HepG2 (cell line): ENCODE measurements at regions not wholly inside any gene's neighbourhood (a gene's known extent, or its start where the extent isn't known, plus 50 kb on each side); places are given as distances from the start of the nearest gene placed in this dataset.

Source experiments
- ATAC-seq: fragments of 200-7000 bp; cut with Tn5 transposase; 3 replicates; pipeline ENCODE4 v1.9.1; 2020; ENCODE audit warnings: mild to moderate bottlenecking, moderate library complexity
- BruUV-seq: library from RNA; stranded (reverse); fragments of 400-500 nt; replicated peaks from 2 replicates; lab custom pipeline; 2021; lab: Mats Ljungman, UMichigan
- CTCF ChIA-PET: fragments of 300-600 bp; formaldehyde crosslinking; extraction: SDS; loops from one replicate; lab custom pipeline; 2021; ENCODE audit warnings: low total read pairs, inconsistent platforms, low intra/inter-chr PET ratio; lab: Yijun Ruan, JAX
- POLR2A ChIA-PET: fragments of 350-600 bp; sonication (Branson Sonifier 250); formaldehyde crosslinking; loops from one replicate; lab custom pipeline; 2020; ENCODE audit warnings: antibody characterized with exemption, inconsistent platforms; lab: Yijun Ruan, JAX
- DNase-seq: peaks from one replicate; pipeline ENCODE4 v3.0.0-alpha.2; 2015; ENCODE audit warnings: low spot score
- FAIRE-seq: peaks from 3 replicates; lab custom pipeline; 2011; peaks lifted over from hg19 to GRCh38; lab: Jason Lieb, UNC
- H2AFZ ChIP-seq: one replicate; pipeline ENCODE4 v1.6.1; 2011; ENCODE audit warnings: low read length, inconsistent platforms
- H3K27ac ChIP-seq: fragments of 300-600 bp; 3 replicates; pipeline ENCODE4 v1.8.0; 2011; ENCODE audit warnings: mixed run types, mild to moderate bottlenecking, mixed read lengths, low read length, inconsistent platforms; ENCODE audit not compliant: insufficient read depth; ENCODE audit errors: extremely low read length
- H3K27me3 ChIP-seq, 2 experiments: fragments of 200-600 bp in 1 of 2; 2 replicates in 1 of 2; 3 replicates in 1 of 2; pipeline versions ENCODE4 v1.6.0 to v1.8.0; 2011; ENCODE audit warnings: low read length in 2 of 2, mild to moderate bottlenecking in 2 of 2, moderate library complexity in 2 of 2, inconsistent platforms in 1 of 2; ENCODE audit not compliant: insufficient read depth in 2 of 2, control insufficient read depth in 1 of 2
- H3K36me3 ChIP-seq, 2 experiments: fragments of 200-600 bp in 1 of 2; replicated peaks in 1 of 2; 2 replicates in 1 of 2; 3 replicates in 1 of 2; pipeline versions ENCODE4 v1.5.1 to v1.8.0; 2011; ENCODE audit warnings: low read length in 2 of 2, inconsistent platforms in 1 of 2; ENCODE audit not compliant: insufficient read depth in 2 of 2, control insufficient read depth in 1 of 2
- H3K4me1 ChIP-seq: 2 replicates; pipeline ENCODE4 v1.5.1; 2012; ENCODE audit warnings: low read length, inconsistent platforms; ENCODE audit not compliant: insufficient read depth
- H3K4me2 ChIP-seq: 2 replicates; pipeline ENCODE4 v1.6.0; 2011; ENCODE audit warnings: low read depth, low read length, inconsistent platforms
- H3K4me3 ChIP-seq, 3 experiments: fragments of 200-600 bp in 1 of 3; sonication (generic), shearing (Covaris generic) in 1 of 3; replicated peaks in 1 of 3; 2 replicates each; pipeline ENCODE4 v1.5.1; 2011 to 2016; ENCODE audit warnings: low read length in 3 of 3, inconsistent platforms in 2 of 3, low read depth in 2 of 3, mild to moderate bottlenecking in 2 of 3, control low read depth in 1 of 3, mixed read lengths in 1 of 3; ENCODE audit not compliant: insufficient read depth in 1 of 3
- H3K79me2 ChIP-seq: one replicate; pipeline ENCODE4 v1.6.1; 2011; ENCODE audit warnings: low read length, inconsistent platforms; ENCODE audit not compliant: insufficient read depth
- H3K9ac ChIP-seq: 2 replicates; pipeline ENCODE4 v1.6.0; 2011; ENCODE audit warnings: mild to moderate bottlenecking, low read depth, low read length, inconsistent platforms; ENCODE audit not compliant: insufficient read depth
- H3K9me3 ChIP-seq: 2 replicates; pipeline ENCODE4 v1.5.1; 2012; ENCODE audit warnings: mild to moderate bottlenecking, low read length
- H4K20me1 ChIP-seq: 2 replicates; pipeline ENCODE4 v1.6.0; 2011; ENCODE audit warnings: inconsistent platforms, mild to moderate bottlenecking, low read length, moderate library complexity; ENCODE audit not compliant: insufficient read depth
- GTF2F1 ChIP-seq: fragments of 150-350 bp; IDR thresholded peaks from 2 replicates; pipeline ENCODE4 v1.6.1; 2014; ENCODE audit warnings: low read length
- IRF9 ChIP-seq: sonication (generic); formaldehyde crosslinking; IDR thresholded peaks from 2 replicates; pipeline ENCODE4 v1.8.0; 2022; ENCODE audit warnings: missing genetic modification reagents, mild to moderate bottlenecking, borderline replicate concordance
- KAT7 ChIP-seq: IDR thresholded peaks from 2 replicates; pipeline ENCODE4 v1.6.1; 2018; ENCODE audit warnings: borderline replicate concordance, missing compliant biosample characterization
- MAX ChIP-seq: IDR thresholded peaks from 2 replicates; pipeline ENCODE4 v1.6.1; 2012; ENCODE audit warnings: inconsistent platforms
- MEIS1 ChIP-seq: sonication (generic); formaldehyde crosslinking; IDR thresholded peaks from 2 replicates; pipeline ENCODE4 v1.9.0; 2021; ENCODE audit warnings: mild to moderate bottlenecking, missing genetic modification reagents, moderate library complexity, borderline replicate concordance
- MEIS2 ChIP-seq: sonication (generic); formaldehyde crosslinking; IDR thresholded peaks from 2 replicates; pipeline ENCODE4 v1.9.0; 2021; ENCODE audit warnings: mild to moderate bottlenecking, missing genetic modification reagents
- PATZ1 ChIP-seq: sonication (generic); formaldehyde crosslinking; IDR thresholded peaks from 2 replicates; pipeline ENCODE4 v1.4.0; 2020; ENCODE audit warnings: missing genetic modification reagents
- PHF20 ChIP-seq: sonication (generic); formaldehyde crosslinking; IDR thresholded peaks from 2 replicates; pipeline ENCODE4 v1.5.0; 2020; ENCODE audit warnings: mild to moderate bottlenecking, missing genetic modification reagents
- POLR2G ChIP-seq: fragments of 200-400 bp; formaldehyde crosslinking; IDR thresholded peaks from 2 replicates; pipeline ENCODE4 v1.6.1; 2018; ENCODE audit warnings: mild to moderate bottlenecking, low read depth, low read length, moderate library complexity
- TBP ChIP-seq: sonication (generic); formaldehyde crosslinking; IDR thresholded peaks from 2 replicates; pipeline ENCODE4 v1.5.0; 2020; ENCODE audit warnings: missing genetic modification reagents
- ZFP62 ChIP-seq: sonication (generic); formaldehyde crosslinking; IDR thresholded peaks from 2 replicates; pipeline ENCODE4 v1.4.0; 2020; ENCODE audit warnings: missing genetic modification reagents
- ZNF446 ChIP-seq: sonication (generic); formaldehyde crosslinking; IDR thresholded peaks from 2 replicates; pipeline ENCODE4 v1.5.0; 2020; ENCODE audit warnings: mild to moderate bottlenecking, missing genetic modification reagents
- ZNF546 ChIP-seq: sonication (generic); formaldehyde crosslinking; conservative IDR thresholded peaks from 2 replicates; pipeline ENCODE4 v1.8.1; 2023; ENCODE audit warnings: mild to moderate bottlenecking, missing genetic modification reagents
- ZNF570 ChIP-seq: sonication (generic); formaldehyde crosslinking; IDR thresholded peaks from 2 replicates; pipeline ENCODE4 v1.4.0; 2020; ENCODE audit warnings: mild to moderate bottlenecking, missing genetic modification reagents, borderline replicate concordance
- ZNF619 ChIP-seq: sonication (generic); formaldehyde crosslinking; IDR thresholded peaks from 2 replicates; pipeline ENCODE4 v1.4.0; 2020; ENCODE audit warnings: mild to moderate bottlenecking, missing genetic modification reagents
- ZNF652 ChIP-seq: IDR thresholded peaks from 2 replicates; pipeline ENCODE4 v1.6.1; 2016; ENCODE audit warnings: low read depth, borderline replicate concordance
- WGBS: methylation state at CpG from one replicate; pipeline ENCODE4 v1.1.6; 2017; ENCODE audit warnings: low lambda C conversion rate; 5-methylcytosine and 5-hydroxymethylcytosine counted together
- in situ Hi-C: cut with HindIII; loops from 2 replicates; pipeline ENCODE4 v1.10.0; 2017; ENCODE audit warnings: low pct_unique_long_range_greater_than_20kb; ENCODE audit not compliant: extremely low pct_ligation_motif_present
- intact Hi-C: fragments of 100-400 bp; cut with micrococcal nuclease; formaldehyde crosslinking; loops from one replicate; pipeline ENCODE4 v1.10.0; 2022; ENCODE audit not compliant: unreplicated experiment

GRCh38 chr9:10928372-10928771 lies 315.6 kb upstream of the PTPRD start:
- ATAC-seq: no peak
- no peak overlapping the region for H3K4me2 ChIP-seq
- no TSS peak for BruUV-seq
- TF ChIP-seq ZNF570 (CRISPR knock-in tag): no peak
- no peaks in the 10 kb centered on the region for H3K36me3 ChIP-seq
- 24% methylated on average over 2 of the region's 2 CpGs for WGBS
- ChIA-PET POLR2A (no interaction called here), CTCF (no interaction called here)
- no peak overlapping the region for H3K27ac ChIP-seq
- no peak overlapping the region for H3K4me3 ChIP-seq
- H3K9ac ChIP-seq: no peak overlapping the region
- in situ Hi-C loops: no loop called here
- H3K4me1 ChIP-seq: no peaks in the 10 kb centered on the region
- no peak overlapping the region for H2AFZ ChIP-seq
- no peaks in the 10 kb centered on the region for H3K79me2 ChIP-seq
- no peak for DNase-seq
- peaks cover 74% of the 10 kb centered on the region for H3K9me3 ChIP-seq
- FAIRE-seq: no peak
- intact Hi-C loops: no loop called here
- H3K27me3 ChIP-seq: no peaks in the 10 kb centered on the region
- no peaks in the 10 kb centered on the region for H4K20me1 ChIP-seq

- Histone ChIP-seq H3K27ac (no peak overlapping the region), H3K36me3 (no peaks in the 10 kb centered on the region), H3K4me2 (no peak overlapping the region), H2AFZ (no peak overlapping the region), H3K27me3 (no peaks in the 10 kb centered on the region), H4K20me1 (no peaks in the 10 kb centered on the region), H3K4me1 (no peaks in the 10 kb centered on the region), H3K79me2 (no peaks in the 10 kb centered on the region), H3K9ac (no peak overlapping the region), H3K4me3 (no peak overlapping the region), H3K9me3 (peaks cover 70% of the 10 kb centered on the region)
- DNase-seq: no peak
- ChIA-PET POLR2A (no interaction called here), CTCF (no interaction called here)
- TF ChIP-seq KAT7 (CRISPR knock-in tag): no peak
- TF ChIP-seq ZNF619 (CRISPR knock-in tag): no peak
- no peak for TF ChIP-seq MAX
- no peak for TF ChIP-seq ZNF652
- TF ChIP-seq MEIS1 (CRISPR knock-in tag): no peak
- no peak for TF ChIP-seq ZFP62 (CRISPR knock-in tag)
- no peak for TF ChIP-seq GTF2F1
- TF ChIP-seq ZNF546 (CRISPR knock-in tag): no peak
- TF ChIP-seq MEIS2 (CRISPR knock-in tag): no peak
- no peak for TF ChIP-seq PHF20 (CRISPR knock-in tag)
- no peak for TF ChIP-seq ZNF446 (CRISPR knock-in tag)
- TF ChIP-seq PATZ1 (CRISPR knock-in tag): no peak
- TF ChIP-seq POLR2G: no peak
- no peak for TF ChIP-seq IRF9 (CRISPR knock-in tag)
- TF ChIP-seq TBP (CRISPR knock-in tag): no peak
- FAIRE-seq: no peak
- no TSS peak for BruUV-seq
- 2% methylated on average over 2 of the region's 2 CpGs for WGBS
- ATAC-seq: no peak
- intact Hi-C loops: no loop called here
- in situ Hi-C loops: no loop called here
These were observed 317.3 kb upstream of the PTPRD start for GRCh38 chr9:10930081-10930480.
